GM21526 (cell line): ENCODE measurements at regions not wholly inside any gene's neighbourhood (a gene's known extent, or its start where the extent isn't known, plus 50 kb on each side); places are given as distances from the start of the nearest gene placed in this dataset.
"Not testable (repeated sequence)": the region's sequence is repeated elsewhere in the genome, so short reads cannot be mapped to it uniquely, and the experiment has no call there.

Experiments used
- ATAC-seq: cut with Tn5 transposase; IDR thresholded peaks from one replicate; pipeline ENCODE4 v1.9.1; 2021; ENCODE audit warnings: moderate library complexity; ENCODE audit not compliant: unreplicated experiment, low FRiP score

DNA sequence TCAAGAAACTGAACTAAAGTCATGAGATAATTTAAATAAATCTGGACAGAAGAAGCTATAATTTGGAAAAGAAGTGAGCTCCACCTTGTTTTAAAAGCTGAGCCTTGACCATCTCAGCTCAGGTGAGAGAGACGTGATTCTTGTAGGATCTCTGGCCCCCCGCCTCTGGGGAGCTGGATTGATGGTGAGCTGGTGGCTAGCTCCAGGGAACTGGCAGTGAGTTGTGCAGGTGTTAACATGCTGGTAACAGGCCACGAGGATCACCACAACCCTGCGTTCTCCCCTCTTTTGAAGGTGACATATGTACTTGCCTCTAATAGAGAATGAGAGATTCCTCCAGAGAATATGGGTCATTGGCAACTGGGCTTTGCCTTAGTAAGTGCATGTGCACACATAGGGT is 485.1 kb downstream of the IRS2 start:
- ATAC-seq: no peak

GRCh38 chr13:109297628-109298027 is 488.8 kb downstream of the IRS2 start:
- ATAC-seq: no peak

DNA sequence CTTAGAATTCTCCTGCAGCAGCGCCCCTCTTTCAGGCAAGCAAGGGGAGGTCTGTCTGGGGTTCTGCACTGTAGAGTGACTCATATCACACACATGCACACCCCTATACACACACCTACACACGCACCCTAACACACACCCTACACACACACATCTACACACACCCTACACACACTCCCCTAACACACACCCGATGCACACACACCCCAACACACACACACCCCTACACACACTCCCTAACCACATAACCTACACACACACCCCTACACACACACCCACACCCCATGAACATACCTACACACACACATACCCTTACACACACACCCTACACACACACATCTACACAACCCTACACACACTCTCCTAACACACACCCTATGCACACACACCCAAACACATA is 493.2 kb downstream of the IRS2 start:
- ATAC-seq: no peak

DNA sequence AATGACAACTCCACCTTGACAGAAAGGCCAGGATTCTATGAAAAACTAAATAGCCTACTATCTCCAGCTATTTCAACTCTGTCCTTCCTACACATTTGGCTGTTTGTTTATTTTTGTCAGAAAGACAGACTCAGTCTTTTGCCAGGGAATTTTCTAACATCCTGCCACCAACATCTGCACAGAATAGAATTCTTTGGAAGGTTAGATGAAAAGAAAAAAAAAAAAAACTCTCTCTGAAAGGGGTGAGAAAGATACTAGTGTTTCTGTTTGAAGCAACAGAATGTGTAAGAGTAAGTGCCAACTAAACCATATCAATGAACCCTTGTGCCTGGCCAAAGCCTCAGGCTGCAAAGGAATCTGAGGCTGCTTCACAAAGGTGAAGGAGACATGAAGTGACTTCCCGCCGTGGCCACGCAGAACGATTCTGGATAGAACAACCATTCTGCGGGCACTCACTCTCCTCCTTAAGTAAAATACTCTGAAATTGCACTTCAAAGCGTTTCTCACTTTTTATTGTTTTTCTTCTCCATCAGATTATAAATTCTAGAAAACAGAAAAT is 498.2 kb downstream of the IRS2 start:
- no peak for ATAC-seq

- ATAC-seq: no peak
These were observed 498.8 kb downstream of the IRS2 start for GRCh38 chr13:109287553-109287952.

GRCh38 chr13:109285586-109285985 is 500.8 kb downstream of the IRS2 start:
- ATAC-seq: no peak

- ATAC-seq: no peak
These were observed 504.3 kb downstream of the IRS2 start for GRCh38 chr13:109281903-109282635.

GRCh38 chr13:109281017-109281902 is 505.1 kb downstream of the IRS2 start:
- ATAC-seq: no peak

- no peak for ATAC-seq
These were observed 510.1 kb downstream of the IRS2 start for GRCh38 chr13:109276261-109276660.

- ATAC-seq: no peak
These were observed 510.5 kb downstream of the IRS2 start for GRCh38 chr13:109275852-109276251.

DNA sequence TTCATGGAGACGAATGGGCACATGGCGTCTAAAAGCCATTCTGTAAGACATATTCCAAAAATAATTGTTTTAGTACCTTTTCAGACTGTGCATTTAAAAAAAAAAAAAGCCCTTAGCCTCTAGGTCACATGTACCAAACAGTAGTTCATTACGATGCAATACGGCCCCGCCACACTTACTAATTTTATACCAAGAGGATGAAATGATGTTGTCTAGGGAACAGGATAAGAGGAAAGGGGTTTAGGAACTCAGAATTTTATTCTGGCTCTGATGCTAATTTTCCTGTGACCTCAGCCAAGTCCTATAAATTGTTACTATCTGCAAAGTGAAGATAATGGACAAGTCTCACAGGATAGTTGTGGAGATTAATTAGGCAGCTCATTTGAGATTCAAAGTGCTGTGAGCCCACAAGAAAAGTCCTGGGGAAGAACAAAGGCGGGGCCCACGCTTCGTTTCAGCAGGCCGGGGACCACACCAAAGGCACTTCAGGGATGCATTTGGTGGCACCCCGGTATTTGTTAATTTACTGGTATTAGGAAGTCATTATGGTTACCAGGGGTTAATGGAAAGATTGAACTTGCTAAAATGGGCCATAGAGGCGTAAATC is 511.1 kb downstream of the IRS2 start:
- ATAC-seq: no peak

- no peak for ATAC-seq
These were observed 512.1 kb downstream of the IRS2 start for GRCh38 chr13:109274188-109274821.

- no peak for ATAC-seq
These were observed 513.0 kb downstream of the IRS2 start for GRCh38 chr13:109273326-109273751.

DNA sequence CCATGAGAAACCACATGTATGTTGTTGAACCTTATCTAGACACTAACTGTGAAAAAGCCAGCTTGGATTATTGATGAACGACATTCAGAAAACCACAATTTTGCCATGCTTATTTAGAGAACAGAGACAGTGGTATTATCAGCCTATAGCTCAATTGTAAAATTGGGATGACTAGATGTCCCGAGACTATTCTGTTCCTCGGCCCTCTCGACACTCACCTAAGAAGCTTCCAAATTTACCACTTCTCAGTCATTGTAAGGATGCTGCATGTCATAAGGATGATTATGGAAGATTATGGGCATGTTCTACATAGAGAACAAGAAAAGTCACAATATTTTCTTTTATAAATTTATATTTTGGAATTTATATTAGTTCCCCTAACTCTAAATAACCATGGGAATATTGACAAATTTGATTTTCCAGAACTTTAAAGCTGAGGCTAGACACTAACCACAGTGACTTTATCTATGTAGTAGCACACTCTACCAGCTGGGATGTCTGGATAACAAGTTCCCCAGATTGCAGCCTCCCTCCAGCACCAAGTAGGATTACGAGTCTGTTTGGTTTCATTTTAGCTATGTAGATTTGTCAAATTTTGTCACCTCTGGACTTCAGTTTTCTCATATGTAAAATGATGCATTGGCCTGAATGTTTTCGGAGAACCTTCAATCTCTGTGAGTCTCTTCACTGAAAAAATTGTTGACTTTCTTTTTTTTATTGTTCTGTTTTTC is 513.6 kb downstream of the IRS2 start:
- no peak for ATAC-seq

DNA sequence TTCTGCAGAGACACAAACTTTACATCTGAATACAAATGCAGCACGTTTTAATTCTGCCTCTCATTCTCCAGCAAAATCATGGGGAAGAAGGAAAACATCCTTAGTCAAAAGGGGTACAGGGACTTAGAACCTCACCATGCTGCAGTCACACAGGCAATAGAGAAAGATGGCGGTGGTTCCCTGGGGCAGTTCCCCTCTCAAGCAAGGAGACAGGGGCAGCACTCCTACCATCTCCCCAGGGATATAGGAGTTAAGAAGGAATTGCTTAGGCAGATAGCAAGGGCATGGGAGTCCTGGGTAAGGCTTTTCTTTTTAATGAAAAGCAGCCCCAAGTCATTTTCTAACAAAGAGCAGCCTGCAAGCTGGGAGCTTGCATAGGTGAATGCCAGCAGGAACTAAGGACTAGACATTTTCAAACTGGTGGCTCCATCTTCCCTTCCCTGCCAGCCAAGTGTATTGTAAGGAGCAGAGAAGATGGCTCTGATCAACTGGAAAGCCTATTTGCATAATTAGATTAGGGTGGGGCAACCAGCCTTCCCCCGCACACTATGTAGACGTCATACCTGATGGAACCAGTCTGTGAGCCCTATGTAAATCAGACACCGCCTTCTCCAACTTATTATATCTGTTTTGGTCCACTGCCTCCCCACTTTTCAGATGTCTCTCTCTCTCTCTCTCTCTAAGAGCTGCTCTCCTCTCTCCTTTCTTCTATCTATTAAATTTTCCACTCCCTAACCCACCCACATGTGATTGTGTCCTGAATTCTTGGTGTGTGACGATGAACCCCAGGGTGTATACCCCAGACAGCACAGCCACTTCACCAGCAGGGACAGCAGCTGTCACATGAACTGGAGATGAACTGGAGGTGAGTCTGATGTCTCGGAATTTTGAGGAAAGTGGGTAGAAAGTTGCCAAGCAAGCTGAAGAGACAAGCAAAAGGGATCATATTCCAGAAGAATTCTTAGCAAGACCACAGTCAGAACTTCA is 514.5 kb downstream of the IRS2 start:
- no peak for ATAC-seq

GRCh38 chr13:109271061-109271460 is 515.3 kb downstream of the IRS2 start:
- ATAC-seq: no peak

GRCh38 chr13:109269381-109269780 is 517.0 kb downstream of the IRS2 start:
- not testable (repeated sequence) for ATAC-seq

DNA sequence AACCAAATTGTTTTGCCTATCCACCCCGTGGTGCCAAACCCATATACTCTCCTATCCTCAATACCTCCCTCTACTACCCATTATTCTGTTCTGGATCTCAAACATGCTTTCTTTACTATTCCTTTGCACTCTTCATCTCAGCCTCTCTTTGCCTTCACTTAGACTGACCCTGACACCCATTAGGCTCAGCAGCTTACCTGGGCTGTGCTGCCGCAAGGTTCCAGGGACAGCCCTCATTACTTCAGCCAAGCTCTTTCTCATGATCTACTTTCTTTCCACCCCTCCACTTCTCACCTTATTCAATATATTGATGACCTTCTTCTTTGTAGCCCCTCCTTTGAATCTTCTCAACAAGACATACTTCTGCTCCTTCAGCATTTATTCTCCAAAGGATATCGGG is 517.9 kb downstream of the IRS2 start:
- not testable (repeated sequence) for ATAC-seq

DNA sequence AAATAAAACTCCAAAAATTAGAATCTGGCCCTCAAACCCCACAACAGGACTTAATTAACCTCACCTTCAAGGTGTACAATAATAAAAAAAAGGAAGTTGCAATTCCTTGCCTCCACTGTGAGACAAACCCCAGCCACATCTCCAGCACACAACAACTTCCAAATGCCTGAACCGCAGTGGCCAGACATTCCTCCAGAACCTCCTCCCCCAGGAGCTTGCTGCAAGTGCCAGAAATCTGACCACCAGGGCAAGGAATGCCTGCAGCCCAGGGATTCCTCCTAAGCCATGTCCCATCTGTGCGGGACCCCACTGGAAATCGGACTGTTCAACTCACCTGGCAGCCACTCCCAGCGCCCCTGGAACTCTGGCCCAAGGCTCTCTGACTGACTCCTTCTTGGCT is 519.0 kb downstream of the IRS2 start:
- ATAC-seq: not testable (repeated sequence)
